ENCODE measurements at regions not wholly inside any gene's neighbourhood (a gene's known extent, or its start where the extent isn't known, plus 50 kb on each side); places are given as distances from the start of the nearest gene placed in this dataset.

GRCh38 chr4:14855719-14856061 lies 146.6 kb upstream of the CPEB2 start:
- Histone ChIP-seq H4K20me1 (ENCODE audit: low read length) (no peaks in the 10 kb centered on the region), H3K9me2 (replicated peaks; ENCODE audit: low read length) (no peaks in the 10 kb centered on the region), H3K79me2 (ENCODE audit: low read length) (no peaks in the 10 kb centered on the region), H3K4me3 (ENCODE audit: low read length) (peak overlapping the region; percentile 33; the same call in 1 of the 2 replicates), H2AFZ (ENCODE audit: low read length) (no peak overlapping the region), H3K4me1 (ENCODE audit: insufficient read depth, low read length) (peaks cover 31% of the 10 kb centered on the region), H3K9me3 (ENCODE audit: low read length) (no peaks in the 10 kb centered on the region), H3K27me3 (ENCODE audit: low read length) (no peaks in the 10 kb centered on the region), H3K9ac (ENCODE audit: low read length) (peak overlapping the region; percentile 77), H3K27ac (ENCODE audit: low read length) (peak overlapping the region; percentile 99), H3F3A (ENCODE audit: low read length, unreplicated experiment) (no peaks in the 10 kb centered on the region), H3K36me3 (ENCODE audit: low read depth, low read length) (no peaks in the 10 kb centered on the region), H3K4me2 (ENCODE audit: low read length) (peak overlapping the region; percentile 56)
- no peak for DNase-seq
- no TSS peak for BruUV-seq (replicated peaks)
- ChIA-PET POLR2A (ENCODE audit: unreplicated experiment) (no interaction called here), CTCF (no interaction called here)
- no peak; the same call in 1 of the 2 replicates for ATAC-seq
- TF ChIP-seq, protein P1, sequence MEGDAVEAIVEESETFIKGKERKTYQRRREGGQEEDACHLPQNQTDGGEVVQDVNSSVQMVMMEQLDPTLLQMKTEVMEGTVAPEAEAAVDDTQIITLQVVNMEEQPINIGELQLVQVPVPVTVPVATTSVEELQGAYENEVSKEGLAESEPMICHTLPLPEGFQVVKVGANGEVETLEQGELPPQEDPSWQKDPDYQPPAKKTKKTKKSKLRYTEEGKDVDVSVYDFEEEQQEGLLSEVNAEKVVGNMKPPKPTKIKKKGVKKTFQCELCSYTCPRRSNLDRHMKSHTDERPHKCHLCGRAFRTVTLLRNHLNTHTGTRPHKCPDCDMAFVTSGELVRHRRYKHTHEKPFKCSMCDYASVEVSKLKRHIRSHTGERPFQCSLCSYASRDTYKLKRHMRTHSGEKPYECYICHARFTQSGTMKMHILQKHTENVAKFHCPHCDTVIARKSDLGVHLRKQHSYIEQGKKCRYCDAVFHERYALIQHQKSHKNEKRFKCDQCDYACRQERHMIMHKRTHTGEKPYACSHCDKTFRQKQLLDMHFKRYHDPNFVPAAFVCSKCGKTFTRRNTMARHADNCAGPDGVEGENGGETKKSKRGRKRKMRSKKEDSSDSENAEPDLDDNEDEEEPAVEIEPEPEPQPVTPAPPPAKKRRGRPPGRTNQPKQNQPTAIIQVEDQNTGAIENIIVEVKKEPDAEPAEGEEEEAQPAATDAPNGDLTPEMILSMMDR (conservative IDR thresholded peaks at IDR 0.05; ENCODE audit: low read depth, low read length): no peak
- TF ChIP-seq EZH2phosphoT487 (IDR thresholded peaks at IDR 0.05; ENCODE audit: borderline replicate concordance, low read length) (no peak), EZH2 (IDR thresholded peaks at IDR 0.05; ENCODE audit: low read length, unreplicated experiment) (no peak)
- intact Hi-C loops (cut with micrococcal nuclease): loop anchor here (5.0 kb wide), 1 partner anchor 62 kb away; no protein-coding TSS in a partner anchor

DNA sequence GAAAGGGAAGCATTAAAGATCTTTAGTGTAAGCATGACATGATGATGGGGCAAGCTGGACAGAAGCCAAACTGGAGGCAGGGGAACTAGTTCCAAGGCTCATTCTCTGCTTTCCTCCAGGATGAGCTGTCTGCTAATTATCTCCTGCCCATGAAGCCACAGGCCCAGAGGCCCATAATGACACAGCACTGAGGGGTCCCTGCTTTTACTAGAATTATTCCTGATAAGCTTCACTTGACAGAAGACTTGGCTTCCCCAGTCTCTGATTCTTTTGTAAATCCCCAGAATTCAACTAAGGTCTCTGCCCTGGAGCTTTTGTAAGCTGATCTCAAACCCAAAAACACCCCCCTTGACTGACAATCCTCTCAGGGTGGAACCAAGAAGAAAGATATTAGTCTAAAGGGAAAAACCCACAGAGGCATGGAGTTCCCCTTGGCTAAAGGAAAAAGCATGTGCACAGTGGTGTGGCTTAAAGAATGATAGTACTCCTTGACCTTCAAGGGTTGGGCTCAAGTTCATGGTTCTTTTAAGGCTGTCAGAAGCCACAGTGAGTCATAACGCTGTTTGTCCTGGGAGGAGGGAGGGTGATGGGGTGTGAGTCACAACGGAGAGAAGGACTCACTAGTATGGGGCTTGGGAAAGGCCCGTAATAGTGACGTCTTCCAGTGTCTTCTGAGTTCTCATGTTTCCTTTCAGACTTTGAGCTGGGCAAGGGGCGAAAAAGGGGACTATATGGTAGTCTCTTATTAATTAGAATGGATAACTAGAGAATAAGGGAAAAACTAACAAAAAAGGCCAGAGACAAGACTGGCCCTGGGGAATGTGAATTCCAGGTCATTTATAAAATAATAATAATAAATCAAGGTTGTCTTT lies 146.0 kb upstream of the CPEB2 start:
- Histone ChIP-seq H3K4me1 (ENCODE audit: insufficient read depth, low read length) (peaks cover 31% of the 10 kb centered on the region), H3K4me2 (ENCODE audit: low read length) (peak overlapping the region; percentile 56), H4K20me1 (ENCODE audit: low read length) (no peaks in the 10 kb centered on the region), H3K4me3 (ENCODE audit: low read length) (no peak overlapping the region), H3K79me2 (ENCODE audit: low read length) (no peaks in the 10 kb centered on the region), H3K27ac (ENCODE audit: low read length) (peak overlapping the region; percentile 99), H2AFZ (ENCODE audit: low read length) (no peak overlapping the region; the same call in 1 of the 2 replicates), H3K9ac (ENCODE audit: low read length) (peak overlapping the region; percentile 77), H3K27me3 (ENCODE audit: low read length) (no peaks in the 10 kb centered on the region), H3K9me3 (ENCODE audit: low read length) (no peaks in the 10 kb centered on the region), H3F3A (ENCODE audit: low read length, unreplicated experiment) (no peaks in the 10 kb centered on the region), H3K36me3 (ENCODE audit: low read depth, low read length) (no peaks in the 10 kb centered on the region), H3K9me2 (replicated peaks; ENCODE audit: low read length) (no peaks in the 10 kb centered on the region)
- ChIA-PET CTCF (no interaction called here), POLR2A (ENCODE audit: unreplicated experiment) (interaction anchor here (0.6 kb wide), 1 partner anchor 62 kb away, joined by 4 read pairs; no protein-coding TSS in a partner anchor)
- ATAC-seq (peak; percentile 92), DNase-seq (peak; percentile 94)
- intact Hi-C loops (cut with micrococcal nuclease): loop anchor here (5.0 kb wide), 1 partner anchor 61 kb away; no protein-coding TSS in a partner anchor
- TF ChIP-seq EZH2 (IDR thresholded peaks at IDR 0.05; ENCODE audit: low read length, unreplicated experiment) (no peak), EZH2phosphoT487 (IDR thresholded peaks at IDR 0.05; ENCODE audit: borderline replicate concordance, low read length) (no peak)
- TF ChIP-seq, protein P1 (conservative IDR thresholded peaks at IDR 0.05; ENCODE audit: low read depth, low read length): no peak
- BruUV-seq (replicated peaks): TSS peak; percentile 63

DNA sequence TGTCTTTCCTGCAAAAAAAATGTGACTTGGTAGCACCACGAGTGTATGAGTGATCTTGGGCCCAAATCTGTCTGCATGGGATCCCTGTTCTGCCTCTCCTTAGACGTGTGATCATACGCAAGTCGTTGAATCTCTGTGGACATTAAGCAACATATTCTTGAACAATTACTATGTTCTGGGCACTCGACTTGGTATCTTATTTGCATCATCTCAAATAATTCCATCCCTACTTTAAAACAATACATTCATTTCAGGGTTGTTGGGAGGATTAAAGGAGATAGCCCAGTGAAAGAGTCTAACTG lies 145.4 kb upstream of the CPEB2 start:
- H3K27ac ChIP-seq (ENCODE audit: low read length): peak overlapping the region; percentile 99
- CTCF ChIA-PET: no interaction called here
- intact Hi-C loops (cut with micrococcal nuclease): loop anchor here (5.0 kb wide), 1 partner anchor 60 kb away; no protein-coding TSS in a partner anchor
- H3K9ac ChIP-seq (ENCODE audit: low read length): peak overlapping the region; percentile 77
- H3F3A ChIP-seq (ENCODE audit: low read length, unreplicated experiment): no peaks in the 10 kb centered on the region
- no peak overlapping the region; the same call in 1 of the 2 replicates for H2AFZ ChIP-seq (ENCODE audit: low read length)
- POLR2A ChIA-PET (ENCODE audit: unreplicated experiment): no interaction called here
- ATAC-seq (no peak), DNase-seq (no peak)
- H3K4me2 ChIP-seq (ENCODE audit: low read length): peak overlapping the region; percentile 1; the same call in 1 of the 2 replicates
- no peak overlapping the region for H3K4me3 ChIP-seq (ENCODE audit: low read length)
- H3K9me3 ChIP-seq (ENCODE audit: low read length): no peaks in the 10 kb centered on the region
- no peaks in the 10 kb centered on the region for H3K79me2 ChIP-seq (ENCODE audit: low read length)
- TF ChIP-seq, protein P1 (conservative IDR thresholded peaks at IDR 0.05; ENCODE audit: low read depth, low read length): no peak
- no peak for TF ChIP-seq EZH2 (IDR thresholded peaks at IDR 0.05; ENCODE audit: low read length, unreplicated experiment)
- no peak for TF ChIP-seq EZH2phosphoT487 (IDR thresholded peaks at IDR 0.05; ENCODE audit: borderline replicate concordance, low read length)
- no TSS peak for BruUV-seq (replicated peaks)
- H3K36me3 ChIP-seq (ENCODE audit: low read depth, low read length): no peaks in the 10 kb centered on the region
- H4K20me1 ChIP-seq (ENCODE audit: low read length): no peaks in the 10 kb centered on the region
- no peaks in the 10 kb centered on the region for H3K27me3 ChIP-seq (ENCODE audit: low read length)
- H3K4me1 ChIP-seq (ENCODE audit: insufficient read depth, low read length): peaks cover 31% of the 10 kb centered on the region
- no peaks in the 10 kb centered on the region for H3K9me2 ChIP-seq (replicated peaks; ENCODE audit: low read length)
